Endothelial cell of umbilical vein (primary cell): ENCODE measurements at regions not wholly inside any gene's neighbourhood (a gene's known extent, or its start where the extent isn't known, plus 50 kb on each side); places are given as distances from the start of the nearest gene placed in this dataset.

Experiments used
- BruUV-seq: library from RNA; stranded (reverse); fragments of 400-500 nt; replicated peaks from 2 replicates; lab custom pipeline; 2021; lab: Mats Ljungman, UMichigan
- CTCF ChIA-PET: fragments of 300-600, 350-600 bp; sonication (Branson Sonifier 250); formaldehyde crosslinking; loops from one replicate; lab custom pipeline; 2021; ENCODE audit warnings: antibody characterized with exemption, inconsistent platforms; lab: Charles Lee
- POLR2A ChIA-PET: fragments of 300-600, 350-600 bp; sonication (Branson Sonifier 250); formaldehyde crosslinking; loops from one replicate; lab custom pipeline; 2021; ENCODE audit warnings: antibody characterized with exemption, inconsistent platforms; lab: Charles Lee
- DNase-seq: peaks from one replicate; pipeline ENCODE4 v3.0.0-alpha.2; 2011; ENCODE audit warnings: low read depth, low spot score
- FAIRE-seq: peaks from 2 replicates; lab custom pipeline; 2011; peaks lifted over from hg19 to GRCh38; lab: Jason Lieb, UNC
- H2AFZ ChIP-seq: 2 replicates; pipeline ENCODE4 v1.6.0; 2012; ENCODE audit warnings: low read depth, low read length, control low read depth, inconsistent platforms
- H3K27ac ChIP-seq: 2 replicates; pipeline ENCODE4 v1.5.1; 2011; ENCODE audit warnings: low read depth, mild to moderate bottlenecking, control low read depth, low read length, moderate library complexity; ENCODE audit not compliant: insufficient read depth
- H3K27me3 ChIP-seq, 2 experiments: 2 replicates each; pipeline versions ENCODE4 v1.6.0 to v1.6.1; 2011; ENCODE audit warnings: low read length in 2 of 2, mixed read lengths in 1 of 2; ENCODE audit not compliant: control insufficient read depth in 2 of 2, insufficient read depth in 2 of 2
- H3K36me3 ChIP-seq, 2 experiments: 2 replicates in 1 of 2; 3 replicates in 1 of 2; pipeline ENCODE4 v1.5.1; 2011; ENCODE audit warnings: low read length in 2 of 2, mild to moderate bottlenecking in 1 of 2, moderate library complexity in 1 of 2; ENCODE audit not compliant: control insufficient read depth in 2 of 2, insufficient read depth in 2 of 2; ENCODE audit errors: extremely low read depth in 1 of 2
- H3K4me1 ChIP-seq: 3 replicates; pipeline ENCODE4 v1.5.1; 2011; ENCODE audit warnings: mild to moderate bottlenecking, low read length; ENCODE audit not compliant: control insufficient read depth, insufficient read depth; ENCODE audit errors: extremely low read depth
- H3K4me2 ChIP-seq: 2 replicates; pipeline ENCODE4 v1.6.1; 2011; ENCODE audit warnings: low read length, control low read depth, mixed read lengths; ENCODE audit not compliant: insufficient read depth
- H3K4me3 ChIP-seq, 3 experiments: fragments of 200-600 bp in 1 of 3; sonication (generic), shearing (Covaris generic) in 1 of 3; replicated peaks in 1 of 3; 2 replicates each; pipeline ENCODE4 v1.5.1; 2011 to 2016; ENCODE audit warnings: control low read depth in 3 of 3, low read length in 3 of 3, mild to moderate bottlenecking in 2 of 3, inconsistent platforms in 1 of 3, low read depth in 1 of 3, moderate library complexity in 1 of 3; ENCODE audit not compliant: insufficient read depth in 1 of 3
- H3K79me2 ChIP-seq: 2 replicates; pipeline ENCODE4 v1.6.0; 2012; ENCODE audit warnings: low read length, inconsistent platforms; ENCODE audit not compliant: control insufficient read depth, insufficient read depth
- H3K9ac ChIP-seq: replicated peaks from 2 replicates; pipeline ENCODE3; 2011; ENCODE audit warnings: low read length, control low read depth; ENCODE audit not compliant: insufficient read depth; ENCODE audit errors: extremely low read depth
- H3K9me1 ChIP-seq: replicated peaks from 3 replicates; pipeline ENCODE4 v1.6.0; 2011; ENCODE audit warnings: mild to moderate bottlenecking, low read length; ENCODE audit not compliant: control insufficient read depth, insufficient read depth; ENCODE audit errors: extremely low read depth
- H3K9me3 ChIP-seq: replicated peaks from 2 replicates; pipeline ENCODE4 v1.5.1; 2012; ENCODE audit warnings: low read length, inconsistent platforms; ENCODE audit not compliant: control insufficient read depth, insufficient read depth
- H4K20me1 ChIP-seq: replicated peaks from 2 replicates; pipeline ENCODE3; 2011; ENCODE audit warnings: mild to moderate bottlenecking, low read length; ENCODE audit not compliant: control insufficient read depth, insufficient read depth; ENCODE audit errors: extremely low read depth
- CTCF ChIP-seq, 2 donors: IDR thresholded peaks; 1 replicate in 1 of 2; 2 replicates in 1 of 2; pipeline ENCODE4 v1.5.1; 2011; ENCODE audit warnings: low read length in 2 of 2, mild to moderate bottlenecking in 2 of 2, moderate library complexity in 2 of 2, control low read depth in 1 of 2, inconsistent platforms in 1 of 2, low read depth in 1 of 2; ENCODE audit not compliant: insufficient read depth in 1 of 2; ENCODE audit errors: extremely low read depth in 1 of 2
- EZH2 ChIP-seq: IDR thresholded peaks from 2 replicates; pipeline ENCODE4 v1.6.1; 2012; ENCODE audit warnings: borderline replicate concordance, low read depth, mild to moderate bottlenecking, moderate library complexity, low read length, inconsistent platforms; ENCODE audit not compliant: severe bottlenecking
- GATA2 ChIP-seq: IDR thresholded peaks from 2 replicates; pipeline ENCODE4 v1.7.0; 2011; ENCODE audit warnings: low read depth, mild to moderate bottlenecking, moderate library complexity, mixed read lengths, low read length; ENCODE audit not compliant: insufficient read length, insufficient read depth
- JUN ChIP-seq: IDR thresholded peaks from 2 replicates; pipeline ENCODE4 v1.6.1; 2011; ENCODE audit warnings: borderline replicate concordance, low read depth; ENCODE audit not compliant: insufficient read length, insufficient read depth
- MAX ChIP-seq: IDR thresholded peaks from 2 replicates; pipeline ENCODE4 v1.6.1; 2011; ENCODE audit not compliant: insufficient read depth, insufficient read length
- POLR2A ChIP-seq: IDR thresholded peaks from 2 replicates; pipeline ENCODE4 v1.6.1; 2012; ENCODE audit warnings: low read depth, mild to moderate bottlenecking, control low read depth, low read length
- POLR2AphosphoS5 ChIP-seq: IDR thresholded peaks from 2 replicates; pipeline ENCODE4 v1.6.1; 2012; ENCODE audit warnings: low read depth, mild to moderate bottlenecking, control low read depth, low read length, moderate library complexity; ENCODE audit not compliant: insufficient read depth
- dilution Hi-C: fragments of 300-500 bp; cut with MboI; formaldehyde crosslinking; loops from one replicate; pipeline ENCODE4 v1.15.0; 2019; ENCODE audit warnings: low sequenced_read_pairs; ENCODE audit not compliant: extremely low pct_ligation_motif_present
- intact Hi-C: fragments of 100-400 bp; cut with micrococcal nuclease; formaldehyde crosslinking; loops from one replicate; pipeline ENCODE4 v1.10.0; 2022

- DNase-seq (no peak), FAIRE-seq (no peak)
- BruUV-seq: no TSS peak
- Histone ChIP-seq H3K4me2 (no peak overlapping the region), H3K27me3 (no peaks in the 10 kb centered on the region), H3K9me1 (no peaks in the 10 kb centered on the region), H3K36me3 (no peaks in the 10 kb centered on the region), H3K9ac (no peak overlapping the region), H3K4me1 (no peaks in the 10 kb centered on the region), H3K4me3 (no peak overlapping the region), H3K79me2 (no peaks in the 10 kb centered on the region), H3K9me3 (peaks cover 3% of the 10 kb centered on the region), H2AFZ (no peak overlapping the region), H3K27ac (no peak overlapping the region), H4K20me1 (no peaks in the 10 kb centered on the region)
- ChIA-PET CTCF (no interaction called here), POLR2A (no interaction called here)
- intact Hi-C loops (no loop called here), dilution Hi-C loops (no loop called here)
- no peak for TF ChIP-seq POLR2A
- TF ChIP-seq MAX: no peak
- TF ChIP-seq JUN: no peak
- no peak for TF ChIP-seq GATA2
- TF ChIP-seq POLR2AphosphoS5: no peak
- no peak for TF ChIP-seq EZH2
- TF ChIP-seq CTCF (IDR thresholded peaks at IDR 0.05; ENCODE audit: extremely low read depth in 1 of 2, insufficient read depth in 1 of 2, low read depth in 1 of 2, low read length in 2 of 2): no peak
Observed at GRCh38 chr12:74031045-74031444, 506.6 kb upstream of the ATXN7L3B start.
